Immature natural killer cell (primary cell): ENCODE measurements at regions not wholly inside any gene's neighbourhood (a gene's known extent, or its start where the extent isn't known, plus 50 kb on each side); places are given as distances from the start of the nearest gene placed in this dataset.

Experiments
- DNase-seq, 3 donors: peaks; one replicate each; pipeline ENCODE4 v3.0.0; 2022; ENCODE audit warnings: mixed read lengths in 1 of 3
- H3K27ac Mint-ChIP-seq, 6 donors: one replicate each; pipeline ENCODE4 v1.8.0; 2020; ENCODE audit warnings: mixed read lengths in 6 of 6, mild to moderate bottlenecking in 5 of 6, inconsistent platforms in 4 of 6, moderate library complexity in 3 of 6
- H3K27me3 Mint-ChIP-seq, 3 donors: one replicate each; pipeline ENCODE4 v1.8.0; 2020 to 2021; ENCODE audit warnings: low read depth in 3 of 3, mild to moderate bottlenecking in 3 of 3, mixed read lengths in 3 of 3, moderate library complexity in 3 of 3, inconsistent platforms in 1 of 3
- H3K36me3 Mint-ChIP-seq, 3 donors: one replicate each; pipeline ENCODE4 v1.8.0; 2020; ENCODE audit warnings: mixed read lengths in 3 of 3, inconsistent platforms in 2 of 3, mild to moderate bottlenecking in 2 of 3
- H3K4me1 Mint-ChIP-seq, 2 donors: one replicate each; pipeline ENCODE4 v1.8.0; 2020; ENCODE audit warnings: inconsistent platforms in 2 of 2, mild to moderate bottlenecking in 2 of 2, mixed read lengths in 2 of 2, moderate library complexity in 1 of 2
- H3K4me3 Mint-ChIP-seq, 5 donors: one replicate each; pipeline ENCODE4 v1.8.0; 2020; ENCODE audit warnings: mild to moderate bottlenecking in 5 of 5, mixed read lengths in 5 of 5, inconsistent platforms in 3 of 5, moderate library complexity in 3 of 5
- H3K9me3 Mint-ChIP-seq, 6 donors: one replicate each; pipeline ENCODE4 v1.8.0; 2020; ENCODE audit warnings: mild to moderate bottlenecking in 6 of 6, mixed read lengths in 6 of 6, inconsistent platforms in 4 of 6, moderate library complexity in 3 of 6

- H3K9me3 Mint-ChIP-seq: peaks cover 0 to 10% (median under 1%) of the 10 kb centered on the region in 6 donors
- no peaks in the 10 kb centered on the region for H3K4me1 Mint-ChIP-seq
- peaks cover 1 to 6% (median 6%) of the 10 kb centered on the region in 3 donors for H3K27me3 Mint-ChIP-seq
- no peak for DNase-seq
- no peak overlapping the region for H3K4me3 Mint-ChIP-seq
- no peak overlapping the region for H3K27ac Mint-ChIP-seq
- no peaks in the 10 kb centered on the region for H3K36me3 Mint-ChIP-seq
These were observed 274.0 kb upstream of the GLI3 start for GRCh38 chr7:42511027-42511426.

- peaks cover 0 to 10% (median under 1%) of the 10 kb centered on the region in 6 donors for H3K9me3 Mint-ChIP-seq
- no peaks in the 10 kb centered on the region for H3K36me3 Mint-ChIP-seq
- H3K4me1 Mint-ChIP-seq: no peaks in the 10 kb centered on the region
- no peak for DNase-seq
- no peak overlapping the region for H3K4me3 Mint-ChIP-seq
- peaks cover 2 to 6% (median 4%) of the 10 kb centered on the region in 3 donors for H3K27me3 Mint-ChIP-seq
- no peak overlapping the region for H3K27ac Mint-ChIP-seq
These were observed 269.1 kb upstream of the GLI3 start for GRCh38 chr7:42506097-42506496.

- no peak overlapping the region for H3K27ac Mint-ChIP-seq
These were observed 265.0 kb upstream of the GLI3 start for GRCh38 chr7:42502022-42502421.

DNA sequence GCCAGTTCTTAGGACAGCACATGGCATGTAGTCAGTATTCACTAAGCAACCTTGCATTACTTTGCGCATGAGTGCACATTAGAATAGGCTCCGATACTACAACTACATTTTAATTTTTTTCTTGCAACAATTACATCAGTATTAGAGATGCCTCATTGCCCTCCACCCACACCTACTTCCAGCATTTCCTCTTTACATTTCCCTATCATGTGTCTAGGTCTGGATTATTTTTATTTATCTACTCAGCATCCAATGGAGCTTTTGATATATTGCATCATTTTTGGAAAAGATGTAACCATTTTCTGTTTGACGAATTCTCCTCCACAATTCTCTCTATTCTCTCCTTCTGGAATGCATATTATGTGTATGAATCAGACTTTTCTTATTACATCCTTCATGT lies 258.2 kb upstream of the GLI3 start:
- Mint-ChIP-seq H3K36me3 (no peaks in the 10 kb centered on the region), H3K9me3 (peaks cover 0 to 6% (median 0%) of the 10 kb centered on the region in 6 donors), H3K27ac (no peak overlapping the region), H3K4me3 (no peak overlapping the region), H3K27me3 (peaks cover 1 to 7% (median 4%) of the 10 kb centered on the region in 3 donors), H3K4me1 (no peaks in the 10 kb centered on the region)
- DNase-seq: no peak

More at GRCh38 chr7:42502022-42502421, 265.0 kb upstream of the GLI3 start:
- no peak for DNase-seq
- Mint-ChIP-seq H3K4me1 (no peaks in the 10 kb centered on the region), H3K9me3 (peaks cover 0 to 8% (median 0%) of the 10 kb centered on the region in 6 donors), H3K36me3 (no peaks in the 10 kb centered on the region), H3K4me3 (no peak overlapping the region), H3K27me3 (peaks cover 2 to 6% (median 4%) of the 10 kb centered on the region in 3 donors)

DNA sequence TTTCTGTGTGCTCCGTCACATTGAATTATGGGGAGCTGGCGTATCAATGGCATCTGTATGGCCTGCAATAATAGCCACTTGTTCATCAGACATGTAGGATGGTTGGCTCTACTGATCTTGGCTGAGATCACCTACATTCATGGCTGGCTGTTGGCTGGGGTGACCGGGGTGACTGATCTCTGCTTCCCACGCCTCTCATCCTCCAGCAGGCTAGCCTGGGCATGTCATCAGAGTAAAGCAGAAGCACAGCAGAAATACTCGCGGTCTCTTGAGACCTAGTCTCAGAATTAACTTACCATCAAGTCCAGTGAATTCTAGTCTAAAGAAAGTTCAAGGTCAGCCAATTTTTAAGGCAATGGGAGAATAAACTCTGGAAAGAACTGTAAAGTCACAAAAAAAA lies 257.7 kb upstream of the GLI3 start:
- Mint-ChIP-seq H3K4me1 (no peaks in the 10 kb centered on the region), H3K36me3 (no peaks in the 10 kb centered on the region), H3K27ac (no peak overlapping the region), H3K4me3 (no peak overlapping the region), H3K27me3 (peaks cover 1 to 7% (median 4%) of the 10 kb centered on the region in 3 donors), H3K9me3 (peaks cover 0 to 6% (median 0%) of the 10 kb centered on the region in 6 donors)
- DNase-seq: no peak

DNA sequence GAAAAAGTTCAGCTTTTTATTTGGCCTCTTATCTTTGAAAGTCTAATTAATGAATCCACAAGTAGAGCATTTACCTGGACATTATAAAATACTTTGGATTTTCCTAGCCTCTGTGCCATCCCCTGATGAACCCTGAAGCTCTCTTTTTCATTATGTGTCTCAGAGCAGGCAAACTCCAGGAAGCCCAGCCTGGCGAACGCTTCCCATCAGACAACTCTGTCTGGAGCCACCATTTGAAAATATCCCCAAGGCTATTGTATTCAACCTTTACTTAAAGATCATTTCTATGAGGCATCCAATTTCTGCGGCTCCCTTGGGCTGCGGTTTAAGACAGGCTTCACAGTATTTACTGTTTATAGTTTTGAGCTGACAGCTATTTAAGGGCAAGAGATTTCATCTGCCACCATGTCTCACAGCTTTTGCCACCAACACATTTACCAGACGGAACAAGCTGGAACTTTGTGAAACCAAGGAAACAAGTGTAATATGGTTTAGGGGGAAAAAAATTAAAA lies 257.2 kb upstream of the GLI3 start:
- Mint-ChIP-seq H3K9me3 (peaks cover 0 to 6% (median 0%) of the 10 kb centered on the region in 6 donors), H3K4me3 (no peak overlapping the region), H3K27me3 (peaks cover 1 to 7% (median 4%) of the 10 kb centered on the region in 3 donors), H3K36me3 (no peaks in the 10 kb centered on the region), H3K4me1 (no peaks in the 10 kb centered on the region), H3K27ac (no peak overlapping the region)
- DNase-seq: no peak

GRCh38 chr7:42493436-42494198 lies 256.6 kb upstream of the GLI3 start:
- peaks cover 1 to 7% (median 4%) of the 10 kb centered on the region in 3 donors for H3K27me3 Mint-ChIP-seq

GRCh38 chr7:42492920-42493319 lies 255.9 kb upstream of the GLI3 start:
- Mint-ChIP-seq H3K27me3 (peaks cover 1 to 7% (median 4%) of the 10 kb centered on the region in 3 donors), H3K4me3 (no peak overlapping the region), H3K27ac (no peak overlapping the region), H3K9me3 (peaks cover 0 to 6% (median 0%) of the 10 kb centered on the region in 6 donors), H3K4me1 (no peaks in the 10 kb centered on the region), H3K36me3 (no peaks in the 10 kb centered on the region)
- no peak for DNase-seq

More at GRCh38 chr7:42493436-42494198, 256.6 kb upstream of the GLI3 start:
- H3K9me3 Mint-ChIP-seq: peaks cover 0 to 6% (median 0%) of the 10 kb centered on the region in 6 donors
- no peak overlapping the region for H3K4me3 Mint-ChIP-seq
- no peak overlapping the region for H3K27ac Mint-ChIP-seq
- H3K4me1 Mint-ChIP-seq: no peaks in the 10 kb centered on the region
- no peaks in the 10 kb centered on the region for H3K36me3 Mint-ChIP-seq
- DNase-seq: no peak

- peaks cover 0 to 6% (median 0%) of the 10 kb centered on the region in 6 donors for H3K9me3 Mint-ChIP-seq
- H3K36me3 Mint-ChIP-seq: no peaks in the 10 kb centered on the region
- no peaks in the 10 kb centered on the region for H3K4me1 Mint-ChIP-seq
- no peak overlapping the region for H3K27ac Mint-ChIP-seq
- DNase-seq: no peak
- H3K27me3 Mint-ChIP-seq: peaks cover 4 to 7% (median 6%) of the 10 kb centered on the region in 3 donors
- no peak overlapping the region for H3K4me3 Mint-ChIP-seq
These were observed 254.1 kb upstream of the GLI3 start for GRCh38 chr7:42491106-42491505.

GRCh38 chr7:42489299-42489698 lies 252.3 kb upstream of the GLI3 start:
- Mint-ChIP-seq H3K27ac (no peak overlapping the region), H3K4me1 (no peaks in the 10 kb centered on the region), H3K9me3 (peaks cover 0 to 6% (median 0%) of the 10 kb centered on the region in 6 donors), H3K36me3 (no peaks in the 10 kb centered on the region), H3K27me3 (peaks cover 4 to 6% (median 4%) of the 10 kb centered on the region in 3 donors), H3K4me3 (no peak overlapping the region)
- no peak for DNase-seq

- peaks cover 0 to 4% (median 2%) of the 10 kb centered on the region in 3 donors for H3K27me3 Mint-ChIP-seq
- H3K4me1 Mint-ChIP-seq: no peaks in the 10 kb centered on the region
- no peaks in the 10 kb centered on the region for H3K36me3 Mint-ChIP-seq
- H3K4me3 Mint-ChIP-seq: no peak overlapping the region
- no peak for DNase-seq
- no peak overlapping the region for H3K27ac Mint-ChIP-seq
- H3K9me3 Mint-ChIP-seq: peaks cover 0 to 6% (median 0%) of the 10 kb centered on the region in 6 donors
These were observed 248.3 kb upstream of the GLI3 start for GRCh38 chr7:42485301-42485766.

GRCh38 chr7:42483886-42484285 lies 246.9 kb upstream of the GLI3 start:
- DNase-seq: no peak
- no peak overlapping the region for H3K4me3 Mint-ChIP-seq
- H3K9me3 Mint-ChIP-seq: peaks cover 0 to 6% (median 0%) of the 10 kb centered on the region in 6 donors
- peaks cover 2 to 5% (median 4%) of the 10 kb centered on the region in 3 donors for H3K27me3 Mint-ChIP-seq
- H3K27ac Mint-ChIP-seq: no peak overlapping the region
- H3K36me3 Mint-ChIP-seq: no peaks in the 10 kb centered on the region
- no peaks in the 10 kb centered on the region for H3K4me1 Mint-ChIP-seq

DNA sequence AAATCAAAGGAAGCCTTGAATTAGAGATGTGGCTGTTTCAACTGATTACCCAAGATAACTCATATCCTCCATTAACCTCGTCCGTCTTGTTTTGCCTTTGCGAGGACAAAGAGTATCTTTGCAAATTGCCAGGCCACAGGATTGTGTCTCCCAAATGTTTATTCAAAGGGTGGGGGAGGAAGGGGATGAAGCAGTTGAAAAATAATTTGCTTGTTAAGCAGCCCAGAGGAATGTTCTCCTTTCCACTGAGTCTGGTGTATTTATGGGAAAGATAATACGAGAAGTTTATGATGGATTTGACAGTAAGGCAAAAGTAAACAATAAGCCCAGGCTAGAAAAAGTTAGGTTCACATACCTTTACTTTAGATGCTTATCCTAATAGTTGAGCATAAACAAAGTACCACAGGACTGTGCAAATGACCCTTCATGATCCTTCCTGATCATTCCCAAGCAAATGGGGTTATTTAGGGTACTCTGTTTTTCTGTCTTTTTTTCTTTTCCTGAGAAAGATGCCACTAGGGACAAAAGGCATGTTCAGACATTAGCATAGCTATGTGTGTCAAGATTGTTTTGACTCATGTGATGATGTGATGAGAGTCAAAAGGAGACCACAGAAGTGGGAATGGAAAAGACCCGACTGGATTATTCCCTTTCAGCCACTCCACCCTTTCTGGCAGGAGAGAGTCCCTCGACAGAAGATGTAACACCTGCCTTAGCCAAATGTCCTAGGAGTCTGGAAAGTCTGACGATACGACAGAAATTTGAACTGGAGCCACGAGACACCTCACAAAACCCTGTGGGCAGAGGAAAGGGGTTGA lies 243.0 kb upstream of the GLI3 start:
- H3K9me3 Mint-ChIP-seq: peaks cover 0 to 4% (median 0%) of the 10 kb centered on the region in 6 donors
- no peaks in the 10 kb centered on the region for H3K4me1 Mint-ChIP-seq
- no peaks in the 10 kb centered on the region for H3K36me3 Mint-ChIP-seq
- no peak overlapping the region for H3K4me3 Mint-ChIP-seq
- peaks cover 0 to 5% (median 2%) of the 10 kb centered on the region in 3 donors for H3K27me3 Mint-ChIP-seq
- H3K27ac Mint-ChIP-seq: no peak overlapping the region
- DNase-seq: no peak

DNA sequence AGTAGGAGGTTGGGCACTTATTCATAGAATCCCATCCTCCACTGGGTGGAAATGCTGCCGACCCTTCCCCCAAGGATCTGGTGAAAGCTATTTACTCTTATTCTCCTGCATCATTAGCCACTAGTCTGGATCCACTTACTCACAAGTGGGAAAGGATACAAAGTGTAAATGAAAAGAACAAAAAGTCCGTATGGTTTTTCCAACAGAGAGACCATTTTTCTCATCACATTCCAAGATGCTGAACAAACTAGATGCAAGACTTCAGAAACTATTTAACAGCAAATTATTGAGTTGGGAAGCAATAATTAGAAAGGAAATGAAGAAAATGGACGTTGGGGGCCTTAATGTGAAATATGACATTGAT lies 242.4 kb upstream of the GLI3 start:
- Mint-ChIP-seq H3K4me1 (no peaks in the 10 kb centered on the region), H3K4me3 (no peak overlapping the region), H3K36me3 (no peaks in the 10 kb centered on the region), H3K27me3 (peaks cover 0 to 5% (median 2%) of the 10 kb centered on the region in 3 donors), H3K27ac (no peak overlapping the region), H3K9me3 (peaks cover 0 to 4% (median 0%) of the 10 kb centered on the region in 6 donors)
- no peak for DNase-seq
